Brain microvascular endothelial cell (primary cell): ENCODE measurements at regions not wholly inside any gene's neighbourhood (a gene's known extent, or its start where the extent isn't known, plus 50 kb on each side); places are given as distances from the start of the nearest gene placed in this dataset.

Experiments used
- DNase-seq: peaks from one replicate; pipeline ENCODE4 v3.0.0-alpha.2; 2020
- H3K27ac ChIP-seq: fragments of 250-450 bp; sonication (Bioruptor Pico); 2 replicates; pipeline ENCODE4 v1.5.1; 2020; ENCODE audit warnings: mild to moderate bottlenecking, moderate library complexity
- H3K27me3 ChIP-seq: fragments of 250-450 bp; sonication (Bioruptor Pico); replicated peaks from 2 replicates; pipeline ENCODE4 v1.5.1; 2020; ENCODE audit warnings: mild to moderate bottlenecking
- H3K36me3 ChIP-seq: fragments of 250-450 bp; sonication (Bioruptor Pico); replicated peaks from 2 replicates; pipeline ENCODE4 v1.5.1; 2020; ENCODE audit warnings: mild to moderate bottlenecking
- H3K4me3 ChIP-seq: 2 replicates; pipeline ENCODE4 v1.5.1; 2011; ENCODE audit warnings: low read depth, mild to moderate bottlenecking, control low read depth, low read length, moderate library complexity
- CTCF ChIP-seq: IDR thresholded peaks from 2 replicates; pipeline ENCODE4 v1.5.1; 2011; ENCODE audit warnings: low read depth, mild to moderate bottlenecking, moderate library complexity, low read length, control low read depth, inconsistent platforms; ENCODE audit errors: missing control alignments
- in situ Hi-C: cut with HindIII; loops from 2 replicates; pipeline ENCODE4 v1.10.0; 2017; ENCODE audit warnings: low sequenced_read_pairs, low pct_ligation_motif_present

- DNase-seq: no peak
- in situ Hi-C loops: no loop called here
- Histone ChIP-seq H3K27me3 (no peaks in the 10 kb centered on the region), H3K36me3 (no peaks in the 10 kb centered on the region), H3K27ac (no peak overlapping the region), H3K4me3 (no peak overlapping the region)
- no peak for TF ChIP-seq CTCF
Observed at GRCh38 chr17:74147056-74147835, 56.2 kb upstream of the RPL38 start.

GRCh38 chr17:74147966-74148365 lies 55.5 kb upstream of the RPL38 start:
- no peak for DNase-seq
- no peak for TF ChIP-seq CTCF
- Histone ChIP-seq H3K27ac (no peak overlapping the region), H3K4me3 (no peak overlapping the region), H3K36me3 (no peaks in the 10 kb centered on the region), H3K27me3 (no peaks in the 10 kb centered on the region)
- in situ Hi-C loops: no loop called here

- in situ Hi-C loops: no loop called here
- Histone ChIP-seq H3K27ac (no peak overlapping the region), H3K4me3 (no peak overlapping the region), H3K27me3 (no peaks in the 10 kb centered on the region), H3K36me3 (no peaks in the 10 kb centered on the region)
- TF ChIP-seq CTCF: no peak
- no peak for DNase-seq
Observed at GRCh38 chr17:74148446-74148845, 55.0 kb upstream of the RPL38 start.

- Histone ChIP-seq H3K27me3 (no peaks in the 10 kb centered on the region), H3K36me3 (no peaks in the 10 kb centered on the region), H3K4me3 (no peak overlapping the region), H3K27ac (no peak overlapping the region)
- DNase-seq: no peak
- TF ChIP-seq CTCF: no peak
- in situ Hi-C loops: no loop called here
Observed at GRCh38 chr17:74148901-74149596, 54.4 kb upstream of the RPL38 start.

GRCh38 chr17:74149597-74150427 lies 53.7 kb upstream of the RPL38 start:
- no peak for TF ChIP-seq CTCF
- Histone ChIP-seq H3K27me3 (no peaks in the 10 kb centered on the region), H3K27ac (no peak overlapping the region), H3K36me3 (no peaks in the 10 kb centered on the region), H3K4me3 (no peak overlapping the region)
- in situ Hi-C loops: no loop called here
- no peak for DNase-seq
